HL-60 (cell line): ENCODE measurements at regions not wholly inside any gene's neighbourhood (a gene's known extent, or its start where the extent isn't known, plus 50 kb on each side); places are given as distances from the start of the nearest gene placed in this dataset.

ENCODE experiments used
- DNase-seq, 2 experiments: peaks; one replicate each; pipeline ENCODE4 v3.0.0-alpha.2; 2010 to 2020; ENCODE audit warnings: low read depth in 1 of 2, low spot score in 1 of 2
- H3K27ac ChIP-seq: fragments of 250-450 bp; sonication (Bioruptor Pico); replicated peaks from 2 replicates; pipeline ENCODE4 v1.5.1; 2020; ENCODE audit warnings: mild to moderate bottlenecking, moderate library complexity
- H3K27me3 ChIP-seq: fragments of 250-450 bp; sonication (Bioruptor Pico); 2 replicates; pipeline ENCODE4 v1.5.1; 2021; ENCODE audit warnings: mild to moderate bottlenecking, moderate library complexity; ENCODE audit not compliant: insufficient read depth, poor library complexity, severe bottlenecking
- H3K4me3 ChIP-seq: replicated peaks from 2 replicates; pipeline ENCODE4 v1.5.1; 2011; ENCODE audit warnings: mild to moderate bottlenecking, control low read depth, low read length; ENCODE audit not compliant: insufficient read depth
- CTCF ChIP-seq: IDR thresholded peaks from one replicate; pipeline ENCODE4 v1.5.1; 2011; ENCODE audit warnings: low read length, control low read depth, inconsistent platforms; ENCODE audit not compliant: insufficient read depth
- GABPA ChIP-seq: IDR thresholded peaks from 2 replicates; pipeline ENCODE4 v1.6.1; 2012; ENCODE audit warnings: low read depth
- POLR2AphosphoS5 ChIP-seq: IDR thresholded peaks from 2 replicates; pipeline ENCODE4 v1.6.1; 2012; ENCODE audit warnings: low read depth
- REST ChIP-seq: IDR thresholded peaks from 2 replicates; pipeline ENCODE4 v1.6.1; 2012; ENCODE audit warnings: low read depth; ENCODE audit not compliant: insufficient replicate concordance
- SPI1 ChIP-seq: IDR thresholded peaks from 2 replicates; pipeline ENCODE4 v1.6.1; 2012; ENCODE audit warnings: low read depth, mild to moderate bottlenecking, borderline replicate concordance

- H3K4me3 ChIP-seq = no peak overlapping the region
- H3K27me3 ChIP-seq = no peaks in the 10 kb centered on the region
- TF ChIP-seq GABPA (no peak), SPI1 (peak; percentile 30; the same call in 1 of the 2 replicates)
- H3K27ac ChIP-seq = no peak overlapping the region
- peak in 1 of 2 experiments; percentile 7 for DNase-seq
Observed at GRCh38 chr17:73984941-73985340, 218.5 kb upstream of the RPL38 start.

GRCh38 chr17:73985466-73986015 lies 217.9 kb upstream of the RPL38 start:
- DNase-seq = no peak
- Histone ChIP-seq H3K27me3 (no peaks in the 10 kb centered on the region), H3K27ac (no peak overlapping the region), H3K4me3 (no peak overlapping the region)
- TF ChIP-seq SPI1 = no peak
- TF ChIP-seq REST = no peak
- no peak for TF ChIP-seq CTCF
- no peak for TF ChIP-seq GABPA
- no peak for TF ChIP-seq POLR2AphosphoS5

GRCh38 chr17:73986641-73987177 lies 216.8 kb upstream of the RPL38 start:
- TF ChIP-seq SPI1 (no peak), POLR2AphosphoS5 (no peak), CTCF (no peak), REST (no peak), GABPA (no peak)
- Histone ChIP-seq H3K27me3 (no peaks in the 10 kb centered on the region), H3K4me3 (no peak overlapping the region), H3K27ac (no peak overlapping the region)
- no peak for DNase-seq

- no peak overlapping the region for H3K4me3 ChIP-seq
- no peak for DNase-seq
- no peak overlapping the region for H3K27ac ChIP-seq
- no peak for TF ChIP-seq POLR2AphosphoS5
- no peak for TF ChIP-seq SPI1
- no peak for TF ChIP-seq REST
- TF ChIP-seq CTCF = no peak
- H3K27me3 ChIP-seq = no peaks in the 10 kb centered on the region
Observed at GRCh38 chr17:73987395-73987794, 216.1 kb upstream of the RPL38 start.
